Prostate gland (tissue), 2 donors: ENCODE measurements at regions not wholly inside any gene's neighbourhood (a gene's known extent, or its start where the extent isn't known, plus 50 kb on each side); places are given as distances from the start of the nearest gene placed in this dataset.

Experiments
- DNase-seq: peaks from one replicate; pipeline ENCODE4 v3.0.0-alpha.2; 2019; ENCODE audit warnings: low spot score
- H3K27ac ChIP-seq, 2 donors: fragments of 200-600 bp; sonication (generic); 2 replicates each; pipeline ENCODE4 v1.5.1; 2017 to 2019
- H3K27me3 ChIP-seq: fragments of 200-600 bp; sonication (generic); replicated peaks from 2 replicates; pipeline ENCODE4 v1.5.1; 2019; ENCODE audit not compliant: insufficient read depth
- H3K36me3 ChIP-seq, 2 donors: fragments of 200-600 bp; sonication (generic); 1 replicate in 1 of 2; 2 replicates in 1 of 2; pipeline versions ENCODE4 v1.5.1 to v1.8.1; 2017 to 2019
- H3K4me1 ChIP-seq: fragments of 200-600 bp; sonication (generic); replicated peaks from 2 replicates; pipeline ENCODE4 v1.5.1; 2019
- H3K4me3 ChIP-seq, 2 donors: fragments of 200-600 bp; sonication (generic); 2 replicates each; pipeline ENCODE4 v1.5.1; 2017 to 2019
- H3K9me3 ChIP-seq: fragments of 200-600 bp; sonication (generic); 2 replicates; pipeline ENCODE4 v1.5.1; 2017
- POLR2A ChIP-seq: fragments of 450-650 bp; IDR thresholded peaks from one replicate; pipeline ENCODE4 v1.6.1; 2016; ENCODE audit warnings: antibody characterized with exemption, mild to moderate bottlenecking
- POLR2AphosphoS5 ChIP-seq: sonication (generic); formaldehyde crosslinking; IDR thresholded peaks from one replicate; pipeline ENCODE4 v1.6.1; 2017; ENCODE audit warnings: antibody characterized with exemption
- WGBS: methylation state at CpG from one replicate; pipeline ENCODE4 v1.1.5; 2018; 5-methylcytosine and 5-hydroxymethylcytosine counted together
- intact Hi-C: fragments of 100-400 bp; cut with DNase I; formaldehyde crosslinking; loops from one replicate; pipeline ENCODE4 v1.14.2; 2022
- TF ChIP-seq, protein P1 (sequence below), 4 experiments: fragments of 200-600 bp in 2 of 4; fragments of 450-650 bp in 2 of 4; sonication (generic) in 2 of 4; IDR thresholded peaks; 1 replicate in 3 of 4; 2 replicates in 1 of 4; pipeline ENCODE4 v1.5.1; 2016 to 2019; ENCODE audit warnings: antibody characterized with exemption in 4 of 4, mild to moderate bottlenecking in 2 of 4, moderate library complexity in 2 of 4

DNA sequence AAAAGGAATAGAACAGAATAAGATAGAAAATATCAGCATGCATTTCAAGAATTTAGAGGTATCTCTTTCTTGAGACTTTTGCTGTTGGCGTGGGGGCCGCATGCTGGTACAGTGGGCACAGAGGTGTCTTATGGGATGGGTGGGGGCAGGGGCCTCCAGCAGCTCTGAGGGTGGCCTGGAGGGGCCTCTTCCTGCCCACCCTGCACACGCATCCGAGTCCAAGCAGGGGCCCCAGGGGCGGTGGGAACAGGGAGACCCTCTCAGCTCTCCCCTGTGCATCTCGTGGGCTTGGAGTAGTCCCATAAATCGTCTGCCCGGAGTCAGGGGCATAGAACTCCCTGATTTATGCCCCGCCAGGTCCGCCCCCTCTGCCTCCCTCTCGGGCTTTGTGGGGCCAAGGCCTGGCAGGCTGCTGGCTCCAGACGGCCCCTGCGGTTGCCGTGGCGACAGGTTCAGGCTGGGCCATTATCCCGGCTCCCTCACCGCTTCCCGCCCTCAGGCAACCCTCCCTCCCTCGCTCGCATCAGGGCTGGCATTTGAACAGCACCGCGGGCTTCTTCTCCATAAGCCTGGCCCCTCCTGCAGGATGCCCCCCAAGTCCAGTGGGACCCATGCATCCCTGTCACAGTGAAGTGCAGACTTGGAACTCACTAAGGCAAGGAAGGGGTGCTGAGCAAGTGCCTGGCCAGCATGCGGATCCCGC is 133.2 kb upstream of the ZBTB40 start:
- no peak for TF ChIP-seq POLR2A
- TF ChIP-seq POLR2AphosphoS5, result no peak
- TF ChIP-seq, protein P1, sequence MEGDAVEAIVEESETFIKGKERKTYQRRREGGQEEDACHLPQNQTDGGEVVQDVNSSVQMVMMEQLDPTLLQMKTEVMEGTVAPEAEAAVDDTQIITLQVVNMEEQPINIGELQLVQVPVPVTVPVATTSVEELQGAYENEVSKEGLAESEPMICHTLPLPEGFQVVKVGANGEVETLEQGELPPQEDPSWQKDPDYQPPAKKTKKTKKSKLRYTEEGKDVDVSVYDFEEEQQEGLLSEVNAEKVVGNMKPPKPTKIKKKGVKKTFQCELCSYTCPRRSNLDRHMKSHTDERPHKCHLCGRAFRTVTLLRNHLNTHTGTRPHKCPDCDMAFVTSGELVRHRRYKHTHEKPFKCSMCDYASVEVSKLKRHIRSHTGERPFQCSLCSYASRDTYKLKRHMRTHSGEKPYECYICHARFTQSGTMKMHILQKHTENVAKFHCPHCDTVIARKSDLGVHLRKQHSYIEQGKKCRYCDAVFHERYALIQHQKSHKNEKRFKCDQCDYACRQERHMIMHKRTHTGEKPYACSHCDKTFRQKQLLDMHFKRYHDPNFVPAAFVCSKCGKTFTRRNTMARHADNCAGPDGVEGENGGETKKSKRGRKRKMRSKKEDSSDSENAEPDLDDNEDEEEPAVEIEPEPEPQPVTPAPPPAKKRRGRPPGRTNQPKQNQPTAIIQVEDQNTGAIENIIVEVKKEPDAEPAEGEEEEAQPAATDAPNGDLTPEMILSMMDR (IDR thresholded peaks at IDR 0.05), result no peak
- Histone ChIP-seq H3K4me3 (no peak overlapping the region), H3K27me3 (no peaks in the 10 kb centered on the region), H3K36me3 (no peaks in the 10 kb centered on the region), H3K4me1 (no peaks in the 10 kb centered on the region), H3K27ac (no peak overlapping the region), H3K9me3 (no peaks in the 10 kb centered on the region)
- 21% methylated on average over 24 of the region's 24 CpGs for WGBS
- intact Hi-C loops, result no loop called here
- no peak for DNase-seq

DNA sequence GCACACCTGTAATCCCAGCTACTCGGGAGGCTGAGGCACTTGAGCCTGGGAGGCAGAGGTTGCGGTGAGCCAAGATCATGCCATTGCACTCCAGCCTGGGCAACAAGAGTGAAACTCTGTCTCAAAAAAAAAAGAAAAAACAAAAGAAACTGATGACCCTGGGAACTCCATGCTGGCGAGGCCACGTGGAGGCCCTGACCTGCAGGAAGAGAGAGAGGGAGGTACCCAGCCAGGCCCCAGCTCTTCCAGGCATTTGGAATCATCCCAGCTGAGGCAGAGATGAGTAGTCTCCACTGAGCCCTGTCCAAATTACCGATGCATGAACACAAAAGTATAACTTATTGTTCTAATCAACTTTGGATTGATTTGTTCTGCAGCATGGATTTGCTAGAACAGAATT is 132.0 kb upstream of the ZBTB40 start:
- intact Hi-C loops, result no loop called here
- DNase-seq, result no peak

DNA sequence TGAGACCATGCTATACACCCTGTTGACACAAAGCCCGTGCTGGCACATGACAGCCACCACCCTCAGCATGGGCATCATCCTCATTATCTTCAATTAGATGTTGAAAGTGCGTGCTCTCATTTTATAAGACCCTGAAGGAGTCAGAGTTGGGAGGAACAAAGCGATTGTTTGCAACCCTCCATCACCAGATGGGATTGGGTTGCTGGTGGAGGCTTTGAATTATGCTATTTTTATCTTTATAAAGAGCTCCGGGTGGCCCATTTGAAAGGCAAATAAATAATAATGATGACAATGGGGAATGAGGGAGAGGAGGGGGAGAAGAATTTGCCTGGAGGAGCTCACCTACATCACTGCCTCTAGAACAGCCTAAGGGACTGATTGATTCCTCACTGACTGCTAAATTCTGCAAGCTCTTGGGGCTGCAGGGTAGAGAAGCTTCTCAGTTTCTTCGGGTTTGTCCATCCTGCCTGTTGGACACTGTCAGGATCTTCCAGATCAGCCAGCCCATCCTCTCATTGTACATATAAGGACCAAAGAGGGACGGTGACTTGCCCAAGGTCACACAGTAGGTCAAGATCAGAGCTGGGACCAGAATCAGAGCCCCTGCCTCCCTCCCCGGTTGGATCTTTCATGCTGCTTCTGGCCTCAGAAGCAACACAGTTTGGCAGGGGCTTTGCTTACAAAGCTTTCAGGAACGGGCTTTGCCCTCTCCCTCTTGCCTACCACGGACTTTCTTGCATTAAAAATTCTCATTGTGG is 130.9 kb upstream of the ZBTB40 start:
- no peaks in the 10 kb centered on the region for H3K9me3 ChIP-seq
- no peak overlapping the region for H3K4me3 ChIP-seq
- no peak for DNase-seq
- no peaks in the 10 kb centered on the region for H3K27me3 ChIP-seq
- H3K36me3 ChIP-seq, result no peaks in the 10 kb centered on the region
- TF ChIP-seq POLR2AphosphoS5, result no peak
- TF ChIP-seq, protein P1 (IDR thresholded peaks at IDR 0.05), result no peak
- no peak for TF ChIP-seq POLR2A
- intact Hi-C loops, result no loop called here
- 51% methylated on average over 9 of the region's 9 CpGs for WGBS
- H3K27ac ChIP-seq, result no peak overlapping the region
- H3K4me1 ChIP-seq, result no peaks in the 10 kb centered on the region

More for the DNA sequence above, 132.0 kb upstream of the ZBTB40 start:
- no peak overlapping the region for H3K27ac ChIP-seq
- H3K9me3 ChIP-seq, result no peaks in the 10 kb centered on the region
- H3K4me3 ChIP-seq, result no peak overlapping the region
- no peak for TF ChIP-seq POLR2AphosphoS5
- TF ChIP-seq POLR2A, result no peak
- TF ChIP-seq, protein P1 (IDR thresholded peaks at IDR 0.05), result no peak
- H3K36me3 ChIP-seq, result no peaks in the 10 kb centered on the region
- WGBS, result 89% methylated on average over 5 of the region's 5 CpGs
- H3K27me3 ChIP-seq, result no peaks in the 10 kb centered on the region
- H3K4me1 ChIP-seq, result no peaks in the 10 kb centered on the region

DNA sequence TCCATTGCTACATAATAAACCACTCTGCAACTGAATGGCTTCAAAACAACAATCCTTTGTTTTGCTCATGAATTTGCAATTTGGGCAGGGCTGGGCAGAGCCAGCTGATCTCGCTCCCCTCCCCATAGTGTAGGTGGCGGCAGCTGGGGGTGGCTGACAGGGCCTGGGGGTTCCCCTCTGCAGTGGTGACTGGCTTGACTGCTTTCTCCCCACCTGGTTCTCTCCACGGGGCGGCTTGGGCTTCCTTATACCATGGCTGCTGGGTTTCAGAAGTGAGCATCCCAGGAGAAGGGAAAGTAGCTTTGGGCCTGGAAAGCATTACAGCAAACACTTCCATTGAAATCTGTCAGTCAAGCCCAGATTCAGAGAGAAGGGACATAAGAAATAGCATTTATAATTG is 129.7 kb upstream of the ZBTB40 start:
- 95% methylated on average over 3 of the region's 4 CpGs for WGBS
- Histone ChIP-seq H3K27ac (no peak overlapping the region), H3K4me3 (no peak overlapping the region), H3K4me1 (no peaks in the 10 kb centered on the region), H3K36me3 (no peaks in the 10 kb centered on the region), H3K9me3 (no peaks in the 10 kb centered on the region), H3K27me3 (no peaks in the 10 kb centered on the region)
- TF ChIP-seq POLR2AphosphoS5, result no peak
- TF ChIP-seq, protein P1 (IDR thresholded peaks at IDR 0.05), result no peak
- TF ChIP-seq POLR2A, result no peak
- intact Hi-C loops, result no loop called here
- DNase-seq, result no peak
